Dermis microvascular lymphatic vessel endothelial cell (primary cell): ENCODE measurements at regions not wholly inside any gene's neighbourhood (a gene's known extent, or its start where the extent isn't known, plus 50 kb on each side); places are given as distances from the start of the nearest gene placed in this dataset.
"Not testable (repeated sequence)": the region's sequence is repeated elsewhere in the genome, so short reads cannot be mapped to it uniquely, and the experiment has no call there.

ENCODE experiments used
- DNase-seq, 2 donors: peaks; one replicate each; pipeline versions ENCODE4 v3.0.0 to v3.0.0-alpha.2; 2010; ENCODE audit warnings: low read depth in 2 of 2

DNA sequence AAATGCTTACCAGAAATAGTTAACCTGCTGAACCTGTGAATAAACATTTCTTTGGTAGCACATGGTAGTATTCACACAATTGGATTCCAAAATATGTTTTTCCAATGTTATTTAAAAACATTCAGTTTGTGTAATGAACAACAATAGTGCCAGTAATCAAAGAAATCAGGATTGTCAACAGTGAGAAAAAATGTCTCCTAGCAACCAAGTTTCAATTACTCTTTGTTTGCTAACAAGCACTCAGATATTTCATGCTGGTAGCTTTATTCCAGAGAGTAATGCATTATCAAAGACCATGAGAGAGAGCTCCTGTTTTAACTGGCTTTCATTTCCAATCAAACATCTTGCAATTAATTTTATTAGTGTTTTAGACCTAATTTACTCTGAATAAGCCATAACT, 768.1 kb upstream of the GRAMD2B start:
- peak in 1 of 2 donors; percentile 47 for DNase-seq

- DNase-seq, result no peak
Measured at GRCh38 chr5:125657936-125658335, 765.3 kb upstream of the GRAMD2B start.

DNA sequence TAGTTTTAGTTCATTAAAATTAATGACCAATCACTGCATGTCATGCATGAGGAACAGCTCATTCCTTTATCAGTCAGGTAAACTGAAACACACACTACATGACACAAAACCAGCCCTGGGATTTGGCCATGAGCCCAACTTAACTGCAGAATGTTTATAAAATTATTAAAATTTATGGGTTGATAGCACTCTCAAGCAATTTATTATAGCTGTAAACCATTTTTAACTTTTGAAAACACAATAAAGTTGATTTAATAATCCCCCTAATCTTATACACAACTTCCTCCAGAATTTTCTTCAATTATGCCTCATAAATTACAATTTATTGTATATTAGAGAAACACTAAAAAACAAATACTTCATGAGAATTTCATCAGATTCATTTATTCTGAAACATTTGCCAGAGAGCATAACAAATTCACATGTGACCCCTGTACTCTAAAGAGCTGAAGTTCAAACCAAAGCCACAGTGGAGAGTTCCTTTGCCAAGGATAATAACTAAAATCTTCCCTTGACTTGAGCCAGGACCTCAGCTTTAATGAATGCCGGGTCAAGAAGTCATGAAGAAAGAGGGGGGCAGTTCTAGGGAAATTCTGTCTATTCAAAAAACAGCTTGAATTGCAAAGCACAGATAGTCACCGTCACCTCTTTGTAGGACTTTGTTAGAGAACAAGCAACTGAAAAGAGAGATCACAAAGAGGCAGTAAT, 763.7 kb upstream of the GRAMD2B start:
- peak; percentile 15 to 71 for DNase-seq

DNA sequence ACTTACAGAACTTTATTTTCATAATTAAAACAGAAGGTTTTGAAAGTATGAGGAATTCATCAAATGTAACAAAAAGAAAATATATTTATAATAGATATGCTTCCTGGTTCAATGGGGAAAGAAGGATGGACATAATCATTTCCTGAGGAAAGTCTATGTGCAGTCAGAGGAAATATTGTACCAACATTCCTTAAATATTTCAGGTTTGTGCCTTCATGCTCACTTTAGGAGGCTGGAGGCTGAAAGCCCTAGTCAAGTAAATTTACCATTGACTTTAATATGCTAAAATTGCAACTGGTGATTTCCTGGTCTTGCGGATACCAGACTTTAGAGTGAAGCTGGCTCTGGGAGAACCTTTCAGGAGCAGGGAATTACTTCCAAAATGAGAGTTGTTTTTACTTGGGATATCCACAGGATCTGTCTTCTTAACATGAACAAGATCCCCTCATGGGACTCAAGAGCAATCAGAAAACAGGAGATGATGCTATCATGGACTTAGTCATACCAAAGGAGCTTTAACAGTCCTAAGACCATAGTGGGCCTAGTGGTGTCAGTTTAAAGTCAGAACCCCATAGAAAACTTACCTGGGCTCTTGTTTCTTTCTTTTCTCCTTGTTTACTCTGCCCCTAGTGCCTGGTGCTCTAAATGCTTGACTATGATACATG, 762.8 kb upstream of the GRAMD2B start:
- DNase-seq, result peak; percentile 35 to 57

- no peak for DNase-seq
Measured at GRCh38 chr5:125661584-125661983, 761.6 kb upstream of the GRAMD2B start.

GRCh38 chr5:125668884-125669283, 754.3 kb upstream of the GRAMD2B start:
- DNase-seq, result peak in 1 of 2 donors; percentile 10

DNA sequence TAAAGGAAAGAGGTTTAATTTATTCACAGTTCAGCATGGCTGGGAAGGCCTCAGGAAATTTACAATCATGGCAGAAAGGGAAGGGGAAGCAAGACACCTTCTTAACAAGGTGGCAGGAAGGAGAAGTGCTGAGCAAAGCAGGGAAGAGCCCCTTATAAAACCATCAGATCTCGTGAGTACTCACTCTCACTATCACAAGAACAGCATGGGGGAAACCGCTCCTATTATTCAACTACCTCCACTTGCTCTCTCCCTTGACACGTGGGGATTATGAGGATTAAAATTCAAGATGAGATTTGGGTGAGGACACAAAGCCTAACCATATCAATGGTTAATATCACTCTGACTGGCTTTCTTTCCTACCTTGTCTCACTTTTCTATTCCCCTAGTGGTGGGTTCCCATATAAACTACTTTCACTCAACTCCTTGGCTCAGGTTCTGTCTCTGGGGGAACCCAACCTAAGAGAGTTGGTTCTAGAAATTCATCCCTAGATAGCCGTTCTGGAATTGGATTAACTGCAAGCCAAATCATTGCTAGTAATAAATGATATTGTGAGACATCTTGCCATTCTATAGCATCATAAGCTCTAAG, 749.8 kb upstream of the GRAMD2B start:
- DNase-seq, result no peak

DNA sequence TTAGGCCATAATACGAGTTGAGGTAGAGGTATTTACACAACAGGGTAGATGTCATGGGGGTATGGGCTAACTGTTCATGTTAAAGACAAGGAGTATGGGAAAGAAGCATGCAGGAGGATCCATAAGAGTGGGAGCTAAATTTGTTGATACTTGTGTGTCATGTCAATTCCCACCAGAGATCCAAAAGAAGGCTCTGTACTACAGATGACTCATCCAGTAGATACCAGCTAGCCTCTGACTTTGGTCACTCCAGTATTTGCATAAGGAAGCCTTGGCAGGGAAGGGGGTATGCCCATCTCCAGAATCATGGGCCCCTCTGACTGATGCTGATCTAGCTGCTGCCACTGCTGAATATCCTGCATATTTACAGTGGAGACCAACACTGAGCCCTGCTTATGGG, 743.7 kb upstream of the GRAMD2B start:
- DNase-seq, result no peak

DNA sequence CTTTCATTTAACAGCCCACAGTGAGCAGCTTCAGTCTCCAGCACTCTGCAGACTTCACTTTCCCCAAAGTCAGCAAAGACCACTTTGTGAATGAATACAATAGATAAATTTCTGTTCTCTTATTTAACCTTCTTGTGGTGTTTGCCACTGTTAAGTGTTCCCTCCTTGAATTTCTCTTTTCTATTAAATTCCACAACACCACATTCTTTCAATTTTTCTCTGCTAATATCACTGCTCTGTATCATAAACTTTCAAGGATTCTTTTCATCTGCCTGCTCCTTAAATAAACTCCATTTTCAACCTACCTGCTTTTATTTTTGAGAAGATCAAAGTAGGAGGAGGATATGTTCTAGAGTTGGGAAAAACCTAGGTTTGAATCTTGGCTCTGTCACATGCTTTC, 739.5 kb upstream of the GRAMD2B start:
- DNase-seq, result no peak

DNA sequence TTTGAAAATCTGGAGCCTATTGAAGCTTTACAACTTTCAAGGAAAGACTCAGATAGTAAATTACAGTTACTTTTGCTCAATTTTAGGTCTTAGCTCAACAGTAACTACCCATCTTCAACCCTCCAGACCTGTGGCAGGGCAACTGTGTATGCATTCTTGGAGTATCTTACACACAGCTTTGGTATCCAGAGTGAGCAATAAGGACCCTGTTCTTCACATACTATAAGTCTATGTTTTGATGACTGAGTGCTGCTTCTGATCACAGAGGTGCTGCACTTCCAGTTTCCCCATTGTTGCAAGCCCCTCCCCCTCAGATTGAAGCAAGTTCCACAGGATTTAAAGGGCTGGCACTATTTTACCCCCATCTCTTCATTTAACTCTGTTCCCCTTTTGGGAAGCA, 737.4 kb upstream of the GRAMD2B start:
- DNase-seq, result no peak

GRCh38 chr5:125691738-125692530, 731.3 kb upstream of the GRAMD2B start:
- DNase-seq, result not testable (repeated sequence)

DNA sequence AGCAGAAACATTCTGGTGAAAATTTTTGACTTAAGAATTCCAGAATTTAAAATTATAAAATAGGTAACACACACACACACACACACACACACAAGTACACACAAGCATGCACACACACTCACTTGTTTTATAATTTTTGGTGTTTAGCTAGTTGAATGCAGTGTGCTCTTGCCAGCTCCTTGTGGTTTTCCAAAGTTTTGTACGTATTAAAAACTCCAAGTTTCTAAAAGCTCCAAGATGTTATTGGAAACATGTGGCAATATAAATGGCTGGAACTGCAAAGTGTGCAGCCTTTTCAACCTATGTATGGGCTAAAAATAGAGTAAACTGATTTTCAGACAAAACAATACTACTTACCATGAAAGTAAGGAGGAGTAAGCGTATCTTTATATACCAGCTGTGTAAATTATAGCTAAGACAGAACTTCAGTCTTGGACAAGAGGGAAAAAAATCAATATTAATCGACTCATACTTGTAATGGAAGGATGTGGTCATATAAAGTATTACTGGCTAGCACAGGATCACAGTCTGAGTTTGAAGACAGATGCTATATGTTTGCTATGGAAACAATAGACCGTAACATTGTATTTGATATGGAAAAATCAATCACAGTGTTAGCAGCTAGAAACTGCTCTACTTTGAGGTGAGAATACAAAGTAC, 727.1 kb upstream of the GRAMD2B start:
- DNase-seq, result no peak

GRCh38 chr5:125696762-125697161, 726.4 kb upstream of the GRAMD2B start:
- peak in 1 of 2 donors; percentile 3 for DNase-seq

GRCh38 chr5:125698420-125698819, 724.8 kb upstream of the GRAMD2B start:
- DNase-seq, result no peak

DNA sequence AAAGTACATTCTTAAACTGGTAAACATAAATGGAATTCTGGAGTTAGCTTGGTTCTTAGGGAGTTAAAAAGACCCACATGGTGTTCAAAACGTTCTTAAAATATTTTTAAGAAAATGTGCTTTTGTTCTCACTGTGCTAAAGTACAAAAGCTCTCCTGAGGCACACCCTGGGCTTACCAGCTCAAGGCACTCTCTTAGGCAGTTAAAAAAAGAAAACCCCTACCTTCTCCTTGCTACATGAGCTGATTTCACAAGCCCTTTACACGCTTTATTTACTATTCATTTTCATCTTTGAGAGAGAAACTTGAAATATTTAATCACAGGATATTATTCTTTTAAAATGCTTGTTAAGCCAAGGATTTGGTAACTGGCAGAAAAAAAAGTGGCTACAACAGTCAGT, 723.3 kb upstream of the GRAMD2B start:
- no peak for DNase-seq

- no peak for DNase-seq
Measured at GRCh38 chr5:125700380-125700861, 722.8 kb upstream of the GRAMD2B start.

GRCh38 chr5:125703616-125704015, 719.6 kb upstream of the GRAMD2B start:
- no peak for DNase-seq

- no peak for DNase-seq
Measured at GRCh38 chr5:125704888-125705287, 718.3 kb upstream of the GRAMD2B start.

- no peak for DNase-seq
Measured at GRCh38 chr5:125708583-125708982, 714.6 kb upstream of the GRAMD2B start.

DNA sequence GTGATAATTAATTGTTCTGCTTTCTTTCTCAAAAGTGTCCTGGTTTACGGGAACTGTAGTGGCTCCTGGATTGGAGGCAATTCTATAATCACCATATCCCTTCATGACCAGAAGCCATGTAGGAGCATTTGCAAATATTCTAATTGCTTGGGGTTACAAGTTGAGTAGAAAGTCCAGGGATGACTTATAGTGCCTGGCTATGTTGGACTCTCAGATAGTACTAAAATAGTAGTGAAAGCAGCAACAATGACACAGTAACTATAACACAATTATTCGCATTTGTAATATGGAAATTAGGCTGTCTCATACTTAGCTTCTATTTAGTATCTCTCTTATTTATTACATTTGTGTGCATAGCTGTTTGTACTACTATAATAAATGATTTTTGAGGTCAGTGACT, 712.5 kb upstream of the GRAMD2B start:
- DNase-seq, result no peak

DNA sequence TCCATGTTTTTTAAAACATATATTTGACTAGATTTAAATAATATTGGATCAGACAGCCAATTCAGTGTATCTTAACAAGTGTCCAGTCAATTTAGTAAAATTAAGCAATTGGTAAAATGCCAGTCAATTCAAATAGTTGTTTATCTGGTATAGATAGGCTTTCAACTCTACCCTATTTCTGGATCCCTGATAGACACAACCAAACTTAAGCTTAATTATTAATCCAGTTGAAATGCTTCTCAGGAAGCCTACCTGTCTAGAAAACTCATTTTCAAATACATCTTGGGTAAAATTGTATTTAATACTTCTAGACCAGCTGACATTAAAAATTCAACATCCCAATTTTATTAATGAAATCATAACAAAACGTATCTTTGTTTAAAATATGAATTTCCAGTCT, 710.8 kb upstream of the GRAMD2B start:
- no peak for DNase-seq
